GM12878 (cell line): ENCODE measurements at regions not wholly inside any gene's neighbourhood (a gene's known extent, or its start where the extent isn't known, plus 50 kb on each side); places are given as distances from the start of the nearest gene placed in this dataset.

Experiments used
- ATAC-seq: fragments of 200-7000 bp; cut with Tn5 transposase; 3 replicates; pipeline ENCODE4 v1.9.1; 2020; ENCODE audit warnings: mild to moderate bottlenecking, moderate library complexity
- BruUV-seq: library from RNA; stranded (reverse); fragments of 400-500 nt; replicated peaks from 2 replicates; lab custom pipeline; 2021; lab: Mats Ljungman, UMichigan
- CTCF ChIA-PET: fragments of 300-600 bp; sonication (Branson Sonifier 250); formaldehyde crosslinking; extraction: SDS; loops from one replicate; lab custom pipeline; 2021; ENCODE audit warnings: inconsistent platforms; lab: Yijun Ruan, JAX
- POLR2A ChIA-PET: fragments of 350-600 bp; formaldehyde crosslinking; extraction: SDS; loops from one replicate; lab custom pipeline; 2021; ENCODE audit warnings: inconsistent platforms; lab: Charles Lee
- RAD21 ChIA-PET: fragments of 300-600 bp; sonication (Branson Sonifier 250); formaldehyde crosslinking; loops from one replicate; lab custom pipeline; 2023; ENCODE audit warnings: antibody characterized with exemption; ENCODE audit not compliant: unreplicated experiment; lab: Charles Lee
- SMC1A ChIA-PET: fragments of 300-600 bp; sonication (Branson Sonifier 250); formaldehyde crosslinking; loops from one replicate; lab custom pipeline; 2023; ENCODE audit not compliant: unreplicated experiment, uncharacterized antibody; lab: Charles Lee
- DNase-seq: peaks from one replicate; pipeline ENCODE4 v3.0.0-alpha.2; 2011; ENCODE audit warnings: low read depth, low spot score
- FAIRE-seq: peaks from 3 replicates; lab custom pipeline; 2011; peaks lifted over from hg19 to GRCh38; lab: Jason Lieb, UNC
- H2AFZ ChIP-seq: 2 replicates; pipeline ENCODE4 v1.6.0; 2011; ENCODE audit warnings: low read depth, low read length, control low read depth; ENCODE audit not compliant: control insufficient read depth
- H3K27ac ChIP-seq: 2 replicates; pipeline ENCODE4 v1.5.1; 2011; ENCODE audit warnings: control low read depth; ENCODE audit not compliant: control insufficient read depth, insufficient read depth
- H3K27me3 ChIP-seq, 2 experiments: replicated peaks in 1 of 2; 2 replicates each; pipeline versions ENCODE4 v1.6.0 to v1.6.1; 2011; ENCODE audit warnings: low read length in 1 of 2; ENCODE audit not compliant: control insufficient read depth in 2 of 2, insufficient read depth in 2 of 2
- H3K36me3 ChIP-seq, 2 experiments: 2 replicates each; pipeline ENCODE4 v1.5.1; 2011; ENCODE audit warnings: low read length in 1 of 2; ENCODE audit not compliant: control insufficient read depth in 2 of 2, insufficient read depth in 2 of 2
- H3K4me1 ChIP-seq: 2 replicates; pipeline ENCODE4 v1.6.1; 2011; ENCODE audit warnings: mild to moderate bottlenecking, low read length, moderate library complexity, mixed read lengths; ENCODE audit not compliant: control insufficient read depth, insufficient read depth
- H3K4me2 ChIP-seq: 2 replicates; pipeline ENCODE4 v1.6.0; 2011; ENCODE audit warnings: control low read depth; ENCODE audit not compliant: control insufficient read depth, insufficient read depth
- H3K4me3 ChIP-seq: fragments of 200-600 bp; sonication (generic); 2 replicates; pipeline ENCODE4 v1.5.1; 2016
- H3K79me2 ChIP-seq: 2 replicates; pipeline ENCODE4 v1.6.0; 2011; ENCODE audit warnings: low read length; ENCODE audit not compliant: control insufficient read depth, insufficient read depth
- H3K9ac ChIP-seq: 2 replicates; pipeline ENCODE4 v1.8.0; 2011; ENCODE audit warnings: low read length, control low read depth, mixed read lengths; ENCODE audit not compliant: control insufficient read depth, insufficient read depth
- H3K9me3 ChIP-seq: replicated peaks from 3 replicates; pipeline ENCODE4 v1.5.1; 2011; ENCODE audit warnings: mild to moderate bottlenecking, low read length; ENCODE audit not compliant: control insufficient read depth, insufficient read depth
- H4K20me1 ChIP-seq: 2 replicates; pipeline ENCODE4 v1.6.0; 2011; ENCODE audit not compliant: control insufficient read depth, insufficient read depth
- BCL11A ChIP-seq: IDR thresholded peaks from 2 replicates; pipeline ENCODE4 v1.6.1; 2011; ENCODE audit warnings: low read depth, low read length
- EED ChIP-seq: sonication (generic); IDR thresholded peaks from 2 replicates; pipeline ENCODE4 v1.6.1; 2016; ENCODE audit warnings: antibody characterized with exemption, low read depth
- ESRRA ChIP-seq: IDR thresholded peaks from 2 replicates; pipeline ENCODE4 v1.6.1; 2012; ENCODE audit warnings: mild to moderate bottlenecking, low read length, improper control_type of control experiment
- IRF4 ChIP-seq: IDR thresholded peaks from 2 replicates; pipeline ENCODE4 v1.6.1; 2011; ENCODE audit warnings: low read depth, low read length
- NFYB ChIP-seq: IDR thresholded peaks from 2 replicates; pipeline ENCODE4 v1.6.1; 2011; ENCODE audit warnings: low read depth, mild to moderate bottlenecking, low read length, improper control_type of control experiment, moderate library complexity; ENCODE audit not compliant: insufficient read depth
- SMC3 ChIP-seq: IDR thresholded peaks from 2 replicates; pipeline ENCODE4 v1.6.1; 2011; ENCODE audit warnings: low read length, improper control_type of control experiment, borderline replicate concordance
- ZSCAN29 ChIP-seq: fragments of 450-650 bp; IDR thresholded peaks from 2 replicates; pipeline ENCODE4 v1.6.1; 2017; ENCODE audit warnings: mild to moderate bottlenecking, moderate library complexity
- WGBS: methylation state at CpG from one replicate; pipeline ENCODE4 v1.1.6; 2016; ENCODE audit warnings: low lambda C conversion rate; ENCODE audit not compliant: insufficient replicate concordance, insufficient coverage; ENCODE audit errors: missing lambda C conversion rate; 5-methylcytosine and 5-hydroxymethylcytosine counted together
- in situ Hi-C: fragments of 300-500 bp; cut with MboI; formaldehyde crosslinking; loops from 9 replicates; pipeline ENCODE4 v1.14.3; 2018; ENCODE audit warnings: mixed read lengths
- intact Hi-C: fragments of 100-400 bp; cut with micrococcal nuclease; formaldehyde crosslinking; loops from one replicate; pipeline ENCODE4 v1.14.2; 2022; ENCODE audit not compliant: unreplicated experiment
- TF ChIP-seq, protein P1 (sequence below): IDR thresholded peaks from 2 replicates; pipeline ENCODE4 v1.6.1; 2012; ENCODE audit warnings: low read depth, low read length, improper control_type of control experiment

DNA sequence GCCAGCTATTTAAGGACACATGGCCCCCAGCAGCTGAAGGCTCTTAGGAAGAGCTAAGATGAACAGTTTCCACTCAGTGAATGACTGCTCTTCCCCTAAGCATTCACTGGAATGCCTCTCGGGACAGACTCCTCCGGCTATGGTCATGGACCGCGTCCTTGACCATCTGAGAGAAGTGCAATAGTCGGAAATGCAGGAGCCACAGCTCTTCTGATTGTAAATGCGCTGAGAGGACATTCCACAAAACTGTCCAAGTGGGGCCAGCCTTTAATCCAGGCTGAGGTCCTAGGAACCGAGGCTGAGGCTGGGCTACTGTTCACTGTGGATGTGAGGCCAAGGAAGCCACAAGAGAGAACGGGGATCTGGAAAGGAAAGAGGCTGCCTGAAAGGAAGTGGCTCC, 162.0 kb upstream of the TMEM72 start:
- Histone ChIP-seq H3K9me3 (no peaks in the 10 kb centered on the region), H3K4me1 (no peaks in the 10 kb centered on the region), H3K9ac (no peak overlapping the region), H3K79me2 (no peaks in the 10 kb centered on the region), H3K27me3 (no peaks in the 10 kb centered on the region), H3K4me2 (no peak overlapping the region), H2AFZ (no peak overlapping the region), H3K27ac (no peak overlapping the region), H3K36me3 (no peaks in the 10 kb centered on the region), H4K20me1 (no peaks in the 10 kb centered on the region), H3K4me3 (no peak overlapping the region)
- TF ChIP-seq ESRRA (no peak), BCL11A (no peak), SMC3 (no peak), NFYB (no peak), ZSCAN29 (no peak), IRF4 (no peak), EED (no peak)
- TF ChIP-seq, protein P1, sequence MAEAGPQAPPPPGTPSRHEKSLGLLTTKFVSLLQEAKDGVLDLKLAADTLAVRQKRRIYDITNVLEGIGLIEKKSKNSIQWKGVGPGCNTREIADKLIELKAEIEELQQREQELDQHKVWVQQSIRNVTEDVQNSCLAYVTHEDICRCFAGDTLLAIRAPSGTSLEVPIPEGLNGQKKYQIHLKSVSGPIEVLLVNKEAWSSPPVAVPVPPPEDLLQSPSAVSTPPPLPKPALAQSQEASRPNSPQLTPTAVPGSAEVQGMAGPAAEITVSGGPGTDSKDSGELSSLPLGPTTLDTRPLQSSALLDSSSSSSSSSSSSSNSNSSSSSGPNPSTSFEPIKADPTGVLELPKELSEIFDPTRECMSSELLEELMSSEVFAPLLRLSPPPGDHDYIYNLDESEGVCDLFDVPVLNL: no peak
- WGBS: 24% methylated on average over 8 of the region's 8 CpGs
- POLR2A ChIA-PET: no interaction called here
- no peak for ATAC-seq
- SMC1A ChIA-PET: no interaction called here
- DNase-seq: no peak
- FAIRE-seq: no peak
- RAD21 ChIA-PET: no interaction called here
- no TSS peak for BruUV-seq
- intact Hi-C loops: no loop called here
- CTCF ChIA-PET: interaction anchor here (0.6 kb wide), 1 partner anchor 70 kb away, joined by 3 read pairs; no protein-coding TSS in a partner anchor
- in situ Hi-C loops: no loop called here
